IMR-90 (cell line): ENCODE measurements at regions not wholly inside any gene's neighbourhood (a gene's known extent, or its start where the extent isn't known, plus 50 kb on each side); places are given as distances from the start of the nearest gene placed in this dataset.

Source experiments
- ATAC-seq: fragments of 200-7000 bp; cut with Tn5 transposase; 2 replicates; pipeline ENCODE4 v1.9.1; 2020; ENCODE audit warnings: low read depth, mild to moderate bottlenecking, moderate library complexity
- BruUV-seq: library from RNA; stranded (reverse); fragments of 400-500 nt; replicated peaks from 2 replicates; lab custom pipeline; 2021; lab: Mats Ljungman, UMichigan
- CTCF ChIA-PET: fragments of 300-600 bp; formaldehyde crosslinking; extraction: SDS; loops from one replicate; lab custom pipeline; 2021; ENCODE audit warnings: antibody characterized with exemption; lab: Yijun Ruan, JAX
- POLR2A ChIA-PET: fragments of 300-600 bp; sonication (Branson Sonifier 250); formaldehyde crosslinking; loops from one replicate; lab custom pipeline; 2022; ENCODE audit warnings: antibody characterized with exemption; ENCODE audit not compliant: unreplicated experiment; lab: Charles Lee
- DNase-seq: peaks from one replicate; pipeline ENCODE4 v3.0.0; 2013
- H2AFZ ChIP-seq: replicated peaks from 2 replicates; pipeline ENCODE3; 2013; ENCODE audit warnings: low read length, mild to moderate bottlenecking; ENCODE audit not compliant: poor library complexity
- H2AK5ac ChIP-seq: 2 replicates; pipeline ENCODE4 v1.6.1; 2013; ENCODE audit warnings: low read depth, low read length, inconsistent platforms
- H2AK9ac ChIP-seq: replicated peaks from 2 replicates; pipeline ENCODE3; 2013; ENCODE audit warnings: mild to moderate bottlenecking, low read depth, low read length, moderate library complexity; ENCODE audit not compliant: poor library complexity
- H2BK120ac ChIP-seq: 2 replicates; pipeline ENCODE4 v1.6.1; 2013; ENCODE audit warnings: low read depth, low read length, inconsistent platforms
- H2BK15ac ChIP-seq: 3 replicates; pipeline ENCODE4 v1.6.1; 2013; ENCODE audit warnings: low read depth, low read length, inconsistent platforms
- H2BK20ac ChIP-seq: 2 replicates; pipeline ENCODE4 v1.6.1; 2013; ENCODE audit warnings: low read depth, mild to moderate bottlenecking, inconsistent platforms, low read length, moderate library complexity
- H2BK5ac ChIP-seq: 2 replicates; pipeline ENCODE4 v1.6.1; 2013; ENCODE audit warnings: mild to moderate bottlenecking, low read depth, low read length, inconsistent platforms; ENCODE audit not compliant: poor library complexity, severe bottlenecking
- H3K14ac ChIP-seq: replicated peaks from 2 replicates; pipeline ENCODE4 v1.6.1; 2013; ENCODE audit warnings: low read depth, low read length, inconsistent platforms
- H3K18ac ChIP-seq: 2 replicates; pipeline ENCODE4 v1.6.1; 2013; ENCODE audit warnings: low read depth, low read length, control low read depth
- H3K23ac ChIP-seq: 2 replicates; pipeline ENCODE4 v1.6.1; 2013; ENCODE audit warnings: low read depth, low read length, inconsistent platforms
- H3K27ac ChIP-seq: 2 replicates; pipeline ENCODE4 v1.5.1; 2013; ENCODE audit warnings: mild to moderate bottlenecking, control low read depth, low read length; ENCODE audit not compliant: insufficient read depth
- H3K27me3 ChIP-seq: 2 replicates; pipeline ENCODE4 v1.6.1; 2013; ENCODE audit warnings: low read length; ENCODE audit not compliant: control insufficient read depth, insufficient read depth
- H3K36me3 ChIP-seq: 2 replicates; pipeline ENCODE4 v1.6.1; 2013; ENCODE audit warnings: low read length, mixed read lengths; ENCODE audit not compliant: control insufficient read depth, insufficient read depth
- H3K4ac ChIP-seq: 2 replicates; pipeline ENCODE4 v1.6.1; 2013; ENCODE audit warnings: low read depth, low read length, inconsistent platforms
- H3K4me1 ChIP-seq: 2 replicates; pipeline ENCODE4 v1.6.1; 2013; ENCODE audit warnings: low read length, mixed read lengths; ENCODE audit not compliant: control insufficient read depth, insufficient read depth
- H3K4me2 ChIP-seq: 2 replicates; pipeline ENCODE4 v1.6.1; 2013; ENCODE audit warnings: low read depth, mild to moderate bottlenecking, control low read depth, low read length, moderate library complexity
- H3K4me3 ChIP-seq: 2 replicates; pipeline ENCODE4 v1.5.1; 2013; ENCODE audit warnings: low read depth, mild to moderate bottlenecking, control low read depth, low read length, moderate library complexity; ENCODE audit not compliant: insufficient read depth
- H3K56ac ChIP-seq: 2 replicates; pipeline ENCODE4 v1.6.1; 2013; ENCODE audit warnings: low read length, inconsistent platforms; ENCODE audit not compliant: insufficient read depth; ENCODE audit errors: extremely low read depth
- H3K79me1 ChIP-seq, 2 experiments: 2 replicates each; pipeline ENCODE4 v1.6.1; 2013; ENCODE audit warnings: low read length in 2 of 2, inconsistent platforms in 1 of 2, low read depth in 1 of 2
- H3K9ac ChIP-seq: 2 replicates; pipeline ENCODE4 v1.6.1; 2013; ENCODE audit warnings: low read depth, low read length, control low read depth
- H3K9me1 ChIP-seq: 2 replicates; pipeline ENCODE4 v1.6.1; 2013; ENCODE audit warnings: low read length, inconsistent platforms; ENCODE audit not compliant: insufficient read depth
- H3K9me3 ChIP-seq: 2 replicates; pipeline ENCODE4 v1.6.1; 2013; ENCODE audit warnings: low read length; ENCODE audit not compliant: control insufficient read depth, insufficient read depth
- H4K20me1 ChIP-seq: 2 replicates; pipeline ENCODE4 v1.6.1; 2013; ENCODE audit warnings: low read length, inconsistent platforms; ENCODE audit not compliant: insufficient read depth
- H4K5ac ChIP-seq: 2 replicates; pipeline ENCODE4 v1.6.1; 2013; ENCODE audit warnings: mild to moderate bottlenecking, low read depth, low read length, control low read depth
- H4K8ac ChIP-seq, 2 experiments: 2 replicates each; pipeline ENCODE4 v1.6.1; 2013; ENCODE audit warnings: low read depth in 2 of 2, low read length in 2 of 2, control low read depth in 1 of 2, inconsistent platforms in 1 of 2
- H4K91ac ChIP-seq: 2 replicates; pipeline ENCODE4 v1.6.1; 2013; ENCODE audit warnings: low read depth, low read length, inconsistent platforms; ENCODE audit not compliant: insufficient read depth
- BHLHE40 ChIP-seq: fragments of 150-350 bp; IDR thresholded peaks from 2 replicates; pipeline ENCODE4 v1.6.1; 2016; ENCODE audit warnings: mild to moderate bottlenecking, low read depth, low read length
- CEBPB ChIP-seq: IDR thresholded peaks from 2 replicates; pipeline ENCODE4 v1.6.1; 2012; ENCODE audit warnings: low read depth, low read length, improper control_type of control experiment
- CHD1 ChIP-seq: IDR thresholded peaks from 2 replicates; pipeline ENCODE4 v1.6.1; 2012; ENCODE audit warnings: low read depth, low read length, improper control_type of control experiment
- ELK1 ChIP-seq: fragments of 150-350 bp; IDR thresholded peaks from 2 replicates; pipeline ENCODE4 v1.6.1; 2016; ENCODE audit warnings: low read depth, mild to moderate bottlenecking, low read length, moderate library complexity, borderline replicate concordance
- FOS ChIP-seq: fragments of 150-350 bp; IDR thresholded peaks from 2 replicates; pipeline ENCODE4 v1.6.1; 2016; ENCODE audit warnings: low read depth, low read length
- MAZ ChIP-seq: IDR thresholded peaks from 2 replicates; pipeline ENCODE4 v1.6.1; 2012; ENCODE audit warnings: low read depth, mild to moderate bottlenecking, low read length, improper control_type of control experiment, moderate library complexity, borderline replicate concordance
- MXI1 ChIP-seq: IDR thresholded peaks from 2 replicates; pipeline ENCODE4 v1.6.1; 2012; ENCODE audit warnings: low read depth, mild to moderate bottlenecking, low read length, moderate library complexity, borderline replicate concordance
- NFE2L2 ChIP-seq: fragments of 150-350 bp; IDR thresholded peaks from 2 replicates; pipeline ENCODE4 v1.6.1; 2016; ENCODE audit warnings: low read depth, mild to moderate bottlenecking, low read length
- POLR2A ChIP-seq: IDR thresholded peaks from 2 replicates; pipeline ENCODE4 v1.6.1; 2012; ENCODE audit warnings: mild to moderate bottlenecking, low read depth, low read length
- RAD21 ChIP-seq: IDR thresholded peaks from 2 replicates; pipeline ENCODE4 v1.6.1; 2012; ENCODE audit warnings: low read length, improper control_type of control experiment
- RCOR1 ChIP-seq: IDR thresholded peaks from 2 replicates; pipeline ENCODE4 v1.6.1; 2012; ENCODE audit warnings: mild to moderate bottlenecking, low read length, improper control_type of control experiment; ENCODE audit not compliant: insufficient replicate concordance
- RFX5 ChIP-seq: IDR thresholded peaks from 2 replicates; pipeline ENCODE4 v1.8.0; 2012; ENCODE audit warnings: low read depth, mild to moderate bottlenecking, low read length, moderate library complexity
- SMC3 ChIP-seq: fragments of 150-350 bp; IDR thresholded peaks from 2 replicates; pipeline ENCODE4 v1.6.1; 2016; ENCODE audit warnings: low read depth, mild to moderate bottlenecking, antibody characterized with exemption, low read length, moderate library complexity
- WGBS, 2 experiments: methylation state at CpG; one replicate each; pipeline versions ENCODE4 v1.1.5 to v1.1.7; 2013; ENCODE audit warnings: missing lambda C conversion rate in 2 of 2; ENCODE audit not compliant: insufficient read length in 1 of 2; ENCODE audit errors: extremely low coverage in 2 of 2; 5-methylcytosine and 5-hydroxymethylcytosine counted together
- dilution Hi-C: fragments of 300-500 bp; cut with HindIII; formaldehyde crosslinking; loops from one replicate; pipeline ENCODE4 v1.14.3; 2018; ENCODE audit warnings: low sequenced_read_pairs; ENCODE audit not compliant: unreplicated experiment
- in situ Hi-C: fragments of 300-500 bp; cut with MboI; formaldehyde crosslinking; loops from 3 replicates; pipeline ENCODE4 v1.14.3; 2019; ENCODE audit warnings: low sequenced_read_pairs, inconsistent platforms, mixed read lengths
- intact Hi-C: fragments of 100-400 bp; cut with micrococcal nuclease; formaldehyde crosslinking; loops from 2 replicates; pipeline ENCODE4 v1.10.0; 2022
- TF ChIP-seq, protein P1 (sequence below): fragments of 150-350 bp; IDR thresholded peaks from 2 replicates; pipeline ENCODE4 v1.6.1; 2017; ENCODE audit warnings: mild to moderate bottlenecking, antibody characterized with exemption, low read length, low read depth
- TF ChIP-seq, protein P2 (sequence below): conservative IDR thresholded peaks from 2 replicates; pipeline ENCODE4 v1.5.1; 2012; ENCODE audit warnings: mild to moderate bottlenecking, low read depth, low read length, improper control_type of control experiment

DNA sequence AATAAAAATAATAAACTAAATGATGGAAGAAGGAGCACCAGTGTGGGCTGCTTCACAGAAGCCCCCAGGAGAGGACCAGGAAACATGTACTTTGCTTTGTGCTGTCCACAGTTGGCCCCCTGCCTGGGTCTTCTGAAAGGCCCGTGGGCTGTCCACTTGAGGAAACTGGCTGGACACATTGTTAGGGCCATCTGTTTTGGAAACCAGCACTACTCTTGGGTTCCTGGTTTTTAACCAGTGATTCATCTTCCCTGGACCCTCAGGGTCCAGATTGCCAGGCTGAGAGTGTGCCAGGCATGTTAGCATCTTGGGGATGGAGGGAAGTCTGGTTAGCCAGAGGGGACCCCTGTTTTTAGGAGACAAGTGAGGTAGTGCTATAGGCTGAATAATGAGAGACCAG lies 297.2 kb upstream of the C2CD4B start:
- Histone ChIP-seq H2BK120ac (peak overlapping the region; percentile 80), H3K18ac (no peak overlapping the region), H2BK5ac (no peak overlapping the region), H3K4me1 (peaks cover 12% of the 10 kb centered on the region), H3K27ac (no peak overlapping the region), H4K91ac (peak overlapping the region; percentile 62; the same call in 1 of the 2 replicates), H3K4me3 (no peak overlapping the region), H3K4me2 (no peak overlapping the region), H3K56ac (no peak overlapping the region), H4K8ac (peak overlapping the region in 1 of 2 experiments; percentile 62; a peak in 2 of 4 replicates), H3K4ac (peak overlapping the region; percentile 81), H2AK9ac (no peak overlapping the region), H2AFZ (peak overlapping the region; percentile 4), H3K9me3 (no peaks in the 10 kb centered on the region), H3K23ac (peak overlapping the region; percentile 63; the same call in 1 of the 2 replicates), H2AK5ac (peak overlapping the region; percentile 71), H3K9me1 (peaks cover 11% of the 10 kb centered on the region), H4K5ac (no peak overlapping the region; the same call in 1 of the 2 replicates), H3K9ac (no peak overlapping the region), H3K14ac (peak overlapping the region; percentile 72), H2BK15ac (peak overlapping the region; percentile 56; the same call in 1 of the 3 replicates), H3K79me1 (peaks cover 20 to 42% of the 10 kb centered on the region in 2 experiments), H3K36me3 (no peaks in the 10 kb centered on the region), H3K27me3 (no peaks in the 10 kb centered on the region), H4K20me1 (no peaks in the 10 kb centered on the region), H2BK20ac (peak overlapping the region; percentile 31; the same call in 1 of the 2 replicates)
- intact Hi-C loops (no loop called here), dilution Hi-C loops (no loop called here), in situ Hi-C loops (no loop called here)
- POLR2A ChIA-PET: no interaction called here
- ATAC-seq (no peak), DNase-seq (no peak)
- TF ChIP-seq FOS (no peak), MXI1 (no peak), SMC3 (no peak), MAZ (no peak), CHD1 (no peak), POLR2A (no peak), NFE2L2 (no peak), RCOR1 (no peak), RAD21 (no peak), ELK1 (no peak), BHLHE40 (no peak), CEBPB (no peak), RFX5 (no peak)
- TF ChIP-seq, protein P1, sequence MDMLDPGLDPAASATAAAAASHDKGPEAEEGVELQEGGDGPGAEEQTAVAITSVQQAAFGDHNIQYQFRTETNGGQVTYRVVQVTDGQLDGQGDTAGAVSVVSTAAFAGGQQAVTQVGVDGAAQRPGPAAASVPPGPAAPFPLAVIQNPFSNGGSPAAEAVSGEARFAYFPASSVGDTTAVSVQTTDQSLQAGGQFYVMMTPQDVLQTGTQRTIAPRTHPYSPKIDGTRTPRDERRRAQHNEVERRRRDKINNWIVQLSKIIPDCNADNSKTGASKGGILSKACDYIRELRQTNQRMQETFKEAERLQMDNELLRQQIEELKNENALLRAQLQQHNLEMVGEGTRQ: no peak
- TF ChIP-seq, protein P2, sequence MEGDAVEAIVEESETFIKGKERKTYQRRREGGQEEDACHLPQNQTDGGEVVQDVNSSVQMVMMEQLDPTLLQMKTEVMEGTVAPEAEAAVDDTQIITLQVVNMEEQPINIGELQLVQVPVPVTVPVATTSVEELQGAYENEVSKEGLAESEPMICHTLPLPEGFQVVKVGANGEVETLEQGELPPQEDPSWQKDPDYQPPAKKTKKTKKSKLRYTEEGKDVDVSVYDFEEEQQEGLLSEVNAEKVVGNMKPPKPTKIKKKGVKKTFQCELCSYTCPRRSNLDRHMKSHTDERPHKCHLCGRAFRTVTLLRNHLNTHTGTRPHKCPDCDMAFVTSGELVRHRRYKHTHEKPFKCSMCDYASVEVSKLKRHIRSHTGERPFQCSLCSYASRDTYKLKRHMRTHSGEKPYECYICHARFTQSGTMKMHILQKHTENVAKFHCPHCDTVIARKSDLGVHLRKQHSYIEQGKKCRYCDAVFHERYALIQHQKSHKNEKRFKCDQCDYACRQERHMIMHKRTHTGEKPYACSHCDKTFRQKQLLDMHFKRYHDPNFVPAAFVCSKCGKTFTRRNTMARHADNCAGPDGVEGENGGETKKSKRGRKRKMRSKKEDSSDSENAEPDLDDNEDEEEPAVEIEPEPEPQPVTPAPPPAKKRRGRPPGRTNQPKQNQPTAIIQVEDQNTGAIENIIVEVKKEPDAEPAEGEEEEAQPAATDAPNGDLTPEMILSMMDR: no peak
- CTCF ChIA-PET: no interaction called here
- WGBS, 2 experiments: 33% methylated on average over 1 of the region's 1 CpG; no CpG with 5 or more reads in 1 of the 2 experiments
- no TSS peak for BruUV-seq
